HK-2 (cell line): ENCODE measurements at regions not wholly inside any gene's neighbourhood (a gene's known extent, or its start where the extent isn't known, plus 50 kb on each side); places are given as distances from the start of the nearest gene placed in this dataset.
"Not testable (repeated sequence)": the region's sequence is repeated elsewhere in the genome, so short reads cannot be mapped to it uniquely, and the experiment has no call there.

Experiments
- DNase-seq: peaks from one replicate; pipeline ENCODE4 v3.0.0-alpha.2; 2018; ENCODE audit not compliant: unreplicated experiment

DNA sequence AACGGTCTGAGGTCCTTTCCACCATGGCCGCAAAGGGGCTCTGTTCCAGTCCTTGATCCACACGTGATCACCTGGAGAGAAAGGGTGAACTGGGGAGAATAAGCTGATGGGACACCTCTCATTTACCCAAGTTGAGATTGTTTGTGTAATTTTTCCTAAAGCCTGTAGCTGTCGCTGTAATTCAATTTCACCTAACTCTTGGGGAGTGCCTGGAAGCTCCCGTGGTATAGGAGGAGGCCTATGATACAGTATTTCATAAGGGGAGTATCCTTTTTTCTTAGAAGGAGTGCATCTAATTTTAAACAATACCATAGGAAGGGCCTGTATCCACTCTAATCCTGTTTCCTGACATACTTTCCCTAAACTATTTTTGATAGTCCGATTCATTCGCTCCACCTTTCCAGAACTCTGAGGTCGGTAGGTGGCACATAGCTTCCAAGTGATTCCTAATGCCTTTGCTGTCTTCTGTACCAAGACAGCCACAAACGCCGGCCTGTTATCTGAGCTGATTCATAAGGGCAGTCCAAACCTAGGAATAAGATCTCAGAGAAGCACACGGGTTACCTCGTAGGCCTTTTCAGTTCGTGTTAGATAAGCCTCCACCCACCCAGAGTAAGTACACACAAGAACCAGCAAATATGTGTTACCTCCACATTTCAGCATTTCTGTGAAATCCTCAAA, 78.9 kb upstream of the VEPH1 start:
- not testable (repeated sequence) for DNase-seq

DNA sequence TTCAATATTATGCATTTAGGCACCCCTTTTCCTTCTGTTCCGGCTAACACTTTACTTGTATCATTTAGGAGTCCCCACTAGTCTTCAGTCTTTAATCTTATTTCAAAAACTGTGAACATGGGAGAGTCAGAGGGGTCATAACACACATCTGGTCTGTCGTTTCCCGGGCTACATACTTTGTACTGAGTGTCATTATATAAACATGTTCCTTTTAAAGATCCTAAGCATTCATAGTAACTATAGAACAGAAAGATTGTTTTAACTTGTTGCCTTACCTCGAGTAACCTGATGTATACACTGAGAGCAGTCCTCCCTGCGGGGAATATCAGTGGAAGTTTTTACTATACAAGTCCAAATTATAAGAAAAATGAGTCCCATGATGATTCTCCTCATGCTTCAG, 78.2 kb upstream of the VEPH1 start:
- DNase-seq = no peak

- no peak for DNase-seq
Observed at GRCh38 chr3:157578181-157578580, 75.0 kb upstream of the VEPH1 start.

DNA sequence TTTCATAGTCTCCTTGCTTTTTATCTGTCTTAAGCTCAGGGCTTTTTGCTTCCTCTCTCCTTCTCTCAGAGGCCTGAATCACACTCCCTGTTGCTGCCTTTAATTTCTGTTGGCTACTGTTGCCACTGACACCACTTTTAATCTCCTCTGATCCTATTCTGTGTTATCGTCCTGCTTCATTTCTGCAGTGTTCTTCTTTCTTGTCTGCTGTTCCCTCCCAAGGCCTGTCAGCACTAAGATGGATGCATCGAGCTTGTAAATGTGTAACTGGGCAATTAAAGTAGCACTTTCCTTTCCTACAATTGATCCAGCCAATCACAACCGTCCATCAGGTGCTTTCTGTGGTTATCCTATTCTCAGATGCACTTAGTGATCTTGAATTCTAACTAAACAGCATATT, 71.3 kb upstream of the VEPH1 start:
- DNase-seq = no peak

DNA sequence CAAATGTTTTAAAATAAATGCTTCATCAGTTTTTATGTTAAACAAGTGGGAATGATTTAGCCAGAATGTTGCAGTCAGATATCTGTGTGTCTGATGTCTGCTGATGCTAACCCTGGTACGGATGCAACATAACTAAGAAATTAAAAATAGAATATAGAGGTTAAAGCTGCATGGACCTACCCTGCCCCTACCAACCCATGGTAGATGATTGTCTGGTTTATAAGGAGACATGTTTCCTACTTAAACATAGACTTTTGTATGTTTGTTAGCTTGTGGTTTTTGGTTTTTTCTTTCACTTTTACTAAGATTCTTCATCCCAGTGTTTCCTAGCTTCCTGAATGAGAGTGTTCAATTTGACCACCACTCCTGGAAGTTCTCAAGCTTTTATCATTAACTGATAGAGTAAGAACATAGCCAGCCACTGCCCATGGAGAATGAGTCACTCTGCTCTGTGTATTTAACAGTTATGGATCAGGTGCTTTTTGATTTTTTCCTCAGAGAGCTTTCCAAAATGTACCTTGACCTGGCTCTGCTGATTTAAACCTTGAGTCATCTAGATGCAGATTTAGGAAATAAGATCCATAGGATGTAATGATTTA, 70.7 kb upstream of the VEPH1 start:
- no peak for DNase-seq

DNA sequence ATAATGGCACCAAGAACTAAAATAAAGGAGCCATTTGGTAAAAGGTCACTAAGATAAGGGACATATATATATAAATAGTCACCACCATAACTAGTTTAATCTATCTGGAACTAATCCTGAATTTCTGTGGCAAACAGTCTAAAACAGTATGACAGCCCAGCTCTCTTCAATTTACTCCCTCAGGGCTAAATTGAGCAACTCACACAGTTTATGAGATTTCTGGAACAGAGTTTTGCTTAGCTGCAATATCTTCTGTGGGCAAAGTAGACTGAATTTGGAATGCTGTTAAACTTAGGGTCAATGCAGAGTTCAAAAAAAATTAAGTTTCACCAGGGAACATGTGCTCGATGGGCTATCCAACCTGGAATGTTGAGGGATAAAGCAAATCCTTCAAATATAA, 70.1 kb upstream of the VEPH1 start:
- DNase-seq = no peak

DNA sequence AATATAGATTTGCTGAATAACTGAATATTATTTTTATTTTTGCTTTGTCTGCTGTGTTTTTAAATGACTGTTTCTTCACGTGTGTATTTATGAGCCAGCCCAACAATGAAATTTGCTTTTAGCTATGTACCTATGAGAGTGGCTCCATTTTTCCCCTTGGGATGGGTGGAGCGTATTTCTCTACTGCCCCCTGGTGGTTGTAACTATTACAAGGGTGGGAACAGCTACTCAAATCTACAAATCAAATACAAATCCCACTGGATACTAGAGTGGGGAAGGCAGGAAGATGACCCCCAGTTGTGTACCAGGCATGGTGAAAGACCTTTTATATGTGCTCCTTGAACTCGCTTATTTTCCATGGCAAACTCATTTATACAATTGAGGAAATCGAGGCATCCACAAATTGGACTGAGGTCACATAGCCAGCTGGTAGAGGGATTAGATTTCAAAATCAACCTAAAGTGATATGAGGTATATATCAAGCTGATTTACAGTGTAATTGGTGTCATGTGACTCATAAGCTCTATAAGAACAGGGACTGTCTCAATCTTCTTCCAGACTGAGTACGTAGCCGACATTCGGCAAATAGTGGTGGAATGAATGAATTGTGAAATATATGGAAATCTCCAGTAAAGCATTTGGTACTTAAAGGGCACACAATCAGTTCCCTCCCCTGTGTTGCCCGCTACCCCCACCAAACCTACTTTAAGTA, 69.5 kb upstream of the VEPH1 start:
- peak; percentile 35 for DNase-seq

- DNase-seq = no peak
Observed at GRCh38 chr3:157566596-157566995, 63.4 kb upstream of the VEPH1 start.

DNA sequence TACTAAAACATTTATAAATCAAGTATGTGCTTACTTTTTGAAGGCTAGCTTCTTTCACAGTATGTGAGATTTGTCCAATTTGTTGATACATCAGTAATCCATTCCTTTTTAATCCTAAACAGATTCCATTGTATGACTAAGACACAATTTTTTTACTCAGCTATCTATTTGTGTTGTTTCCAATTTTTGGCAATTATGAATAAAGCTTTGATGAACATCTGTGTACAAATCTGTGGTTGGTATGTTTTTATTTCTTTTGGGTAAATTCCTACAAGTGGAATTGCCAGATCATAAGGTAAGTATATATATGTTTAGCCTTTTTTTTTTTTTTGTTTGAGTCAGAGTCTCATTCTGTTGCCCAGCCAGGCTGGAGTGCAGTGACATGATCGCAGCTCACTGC, 56.2 kb upstream of the VEPH1 start:
- DNase-seq = no peak
